Colonic mucosa (tissue), 4 donors: ENCODE measurements at regions not wholly inside any gene's neighbourhood (a gene's known extent, or its start where the extent isn't known, plus 50 kb on each side); places are given as distances from the start of the nearest gene placed in this dataset.

ENCODE experiments used
- DNase-seq: peaks from one replicate; pipeline ENCODE4 v3.0.0-alpha.2; 2020
- H3K27ac ChIP-seq: fragments of 200-600 bp; one replicate; pipeline ENCODE4 v1.8.0; 2021
- H3K27me3 ChIP-seq: fragments of 200-600 bp; one replicate; pipeline ENCODE4 v1.8.0; 2021
- H3K36me3 ChIP-seq: fragments of 200-600 bp; one replicate; pipeline ENCODE4 v1.8.0; 2021
- H3K4me1 ChIP-seq: fragments of 200-600 bp; one replicate; pipeline ENCODE4 v1.8.0; 2021; ENCODE audit warnings: mild to moderate bottlenecking
- H3K4me3 ChIP-seq: fragments of 200-600 bp; one replicate; pipeline ENCODE4 v1.8.0; 2021
- H3K9ac ChIP-seq, 2 donors: one replicate each; pipeline ENCODE4 v1.7.0; 2013; ENCODE audit warnings: control low read depth in 2 of 2, low read depth in 2 of 2, low read length in 2 of 2
- H3K9me3 ChIP-seq: fragments of 200-600 bp; one replicate; pipeline ENCODE4 v1.8.0; 2021
- CTCF ChIP-seq: fragments of 200-600 bp; IDR thresholded peaks from one replicate; pipeline ENCODE4 v1.8.0; 2022; ENCODE audit warnings: antibody characterized with exemption, mild to moderate bottlenecking
- intact Hi-C: fragments of 100-400 bp; cut with DNase I; formaldehyde crosslinking; loops from one replicate; pipeline ENCODE4 v1.14.1; 2022
- donor health status: healthy.
- donor health status: DM: no; HTN: no; CAD: no.
- donor health status: DM: no; HTN: no; CAD: no.

DNA sequence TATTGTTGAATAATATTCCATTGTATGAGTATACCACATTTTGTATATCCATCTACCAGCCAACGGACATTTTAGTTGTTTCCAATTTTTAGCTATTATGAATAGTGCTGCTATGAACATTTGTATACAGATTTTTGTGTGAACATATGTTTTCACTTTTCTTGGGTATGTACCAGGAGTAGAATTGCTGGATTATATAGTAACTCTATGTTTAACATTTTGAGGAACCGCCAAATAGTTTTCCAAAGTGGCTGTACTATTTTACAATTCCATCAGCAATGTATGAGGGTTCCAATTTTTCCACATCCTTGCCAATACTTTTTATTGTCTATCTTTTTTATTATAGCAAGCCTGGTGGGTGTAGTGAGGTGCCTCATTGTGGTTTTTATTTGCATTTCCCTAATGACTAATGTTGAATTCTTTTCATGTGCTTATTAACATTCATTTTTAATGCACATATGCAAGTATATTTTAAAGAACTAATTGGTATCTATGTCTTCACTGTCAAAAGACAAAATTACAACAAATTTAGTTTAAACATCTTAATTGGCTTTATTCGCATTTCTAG is 77.5 kb upstream of the PIAS1 start:
- Histone ChIP-seq H3K4me3 (no peak overlapping the region), H3K9me3 (no peaks in the 10 kb centered on the region), H3K27me3 (no peaks in the 10 kb centered on the region), H3K9ac (no peak overlapping the region), H3K4me1 (no peaks in the 10 kb centered on the region), H3K36me3 (no peaks in the 10 kb centered on the region), H3K27ac (no peak overlapping the region)
- DNase-seq, result no peak
- TF ChIP-seq CTCF, result no peak
- intact Hi-C loops, result no loop called here

- no peaks in the 10 kb centered on the region for H3K9me3 ChIP-seq
- no peaks in the 10 kb centered on the region for H3K36me3 ChIP-seq
- intact Hi-C loops, result no loop called here
- no peak overlapping the region for H3K9ac ChIP-seq
- no peak overlapping the region for H3K4me3 ChIP-seq
- H3K27me3 ChIP-seq, result no peaks in the 10 kb centered on the region
- H3K4me1 ChIP-seq, result no peaks in the 10 kb centered on the region
- no peak for TF ChIP-seq CTCF
- no peak overlapping the region for H3K27ac ChIP-seq
- no peak for DNase-seq
Observed at GRCh38 chr15:67977414-67978089, 76.6 kb upstream of the PIAS1 start.

GRCh38 chr15:67979281-67979680 is 74.8 kb upstream of the PIAS1 start:
- Histone ChIP-seq H3K27me3 (no peaks in the 10 kb centered on the region), H3K9ac (no peak overlapping the region), H3K36me3 (no peaks in the 10 kb centered on the region), H3K9me3 (no peaks in the 10 kb centered on the region), H3K4me1 (no peaks in the 10 kb centered on the region), H3K27ac (no peak overlapping the region), H3K4me3 (no peak overlapping the region)
- intact Hi-C loops, result no loop called here
- no peak for TF ChIP-seq CTCF
- DNase-seq, result no peak

GRCh38 chr15:67980171-67980570 is 73.9 kb upstream of the PIAS1 start:
- H3K9ac ChIP-seq, result no peak overlapping the region
- H3K27me3 ChIP-seq, result no peaks in the 10 kb centered on the region
- H3K4me3 ChIP-seq, result no peak overlapping the region
- DNase-seq, result no peak
- intact Hi-C loops, result no loop called here
- no peak overlapping the region for H3K27ac ChIP-seq
- TF ChIP-seq CTCF, result no peak
- no peaks in the 10 kb centered on the region for H3K4me1 ChIP-seq
- H3K36me3 ChIP-seq, result no peaks in the 10 kb centered on the region
- H3K9me3 ChIP-seq, result no peaks in the 10 kb centered on the region

- intact Hi-C loops, result no loop called here
- TF ChIP-seq CTCF, result no peak
- H3K36me3 ChIP-seq, result no peaks in the 10 kb centered on the region
- H3K27ac ChIP-seq, result no peak overlapping the region
- no peaks in the 10 kb centered on the region for H3K9me3 ChIP-seq
- H3K4me1 ChIP-seq, result no peaks in the 10 kb centered on the region
- H3K27me3 ChIP-seq, result no peaks in the 10 kb centered on the region
- no peak for DNase-seq
- no peak overlapping the region for H3K4me3 ChIP-seq
- no peak overlapping the region for H3K9ac ChIP-seq
Observed at GRCh38 chr15:67980773-67981685, 73.1 kb upstream of the PIAS1 start.
